Left hindlimb (tissue), 1 donor: ENCODE measurements at regions not wholly inside any gene's neighbourhood (a gene's known extent, or its start where the extent isn't known, plus 50 kb on each side); places are given as distances from the start of the nearest gene placed in this dataset.

Experiments used
- DNase-seq: peaks from one replicate; pipeline ENCODE4 v3.0.0-alpha.2; 2018

DNA sequence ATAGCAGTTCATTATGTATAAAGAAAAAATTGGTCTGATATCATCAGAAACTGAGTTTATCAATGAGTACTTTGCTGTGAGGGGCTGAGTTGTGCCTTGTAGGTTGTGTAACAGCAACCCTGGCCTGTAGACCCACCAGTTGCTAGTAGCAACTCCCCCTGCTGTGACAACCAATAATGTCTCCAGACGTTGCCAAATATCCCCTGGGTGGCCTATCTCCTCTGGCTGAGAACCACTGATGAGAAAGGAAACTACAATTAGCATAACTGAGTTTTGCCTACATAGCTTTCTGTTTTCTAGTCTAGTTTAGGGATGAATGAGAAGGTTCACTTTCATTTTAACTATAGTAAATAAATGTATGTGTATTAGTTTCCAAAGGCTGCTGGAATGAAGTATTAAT, 234.1 kb downstream of the CPE start:
- no peak for DNase-seq

DNA sequence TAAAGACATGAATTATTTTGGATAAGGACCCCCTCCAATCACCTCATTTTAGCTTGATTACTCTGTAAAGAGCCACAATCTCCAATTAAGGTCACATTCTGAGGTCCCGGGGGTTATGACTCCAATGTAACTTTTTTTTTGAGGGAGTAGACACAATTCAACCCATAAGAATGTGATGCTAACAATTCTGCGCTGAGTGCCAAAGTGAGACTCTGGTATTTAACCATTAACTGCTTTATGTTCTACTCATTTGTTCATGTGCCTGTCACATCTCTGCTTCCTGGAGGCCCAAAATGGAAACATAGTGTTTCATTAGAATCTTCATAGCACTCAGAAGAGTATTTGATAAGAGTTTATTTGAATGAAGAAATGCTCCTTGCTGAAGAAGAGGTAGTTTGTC, 234.8 kb downstream of the CPE start:
- DNase-seq: no peak

DNA sequence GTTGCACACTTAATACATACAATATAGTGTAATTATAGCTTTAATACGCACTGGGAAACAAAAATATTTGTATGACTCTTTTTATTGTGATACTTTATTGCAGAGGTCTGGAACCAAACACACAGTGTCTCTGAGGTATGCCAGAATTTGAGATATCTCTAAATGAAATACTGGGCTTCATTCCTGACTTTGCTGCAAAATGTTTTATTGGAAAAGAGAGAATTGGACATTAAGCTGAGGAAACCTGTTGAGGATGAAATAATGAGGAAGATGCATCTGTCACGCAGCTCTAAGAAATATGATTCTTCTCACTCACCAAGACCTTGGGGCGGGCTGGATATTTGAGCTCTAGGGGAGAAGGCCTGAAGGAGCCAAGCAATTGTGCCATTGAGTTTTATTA, 242.1 kb downstream of the CPE start:
- no peak for DNase-seq

DNA sequence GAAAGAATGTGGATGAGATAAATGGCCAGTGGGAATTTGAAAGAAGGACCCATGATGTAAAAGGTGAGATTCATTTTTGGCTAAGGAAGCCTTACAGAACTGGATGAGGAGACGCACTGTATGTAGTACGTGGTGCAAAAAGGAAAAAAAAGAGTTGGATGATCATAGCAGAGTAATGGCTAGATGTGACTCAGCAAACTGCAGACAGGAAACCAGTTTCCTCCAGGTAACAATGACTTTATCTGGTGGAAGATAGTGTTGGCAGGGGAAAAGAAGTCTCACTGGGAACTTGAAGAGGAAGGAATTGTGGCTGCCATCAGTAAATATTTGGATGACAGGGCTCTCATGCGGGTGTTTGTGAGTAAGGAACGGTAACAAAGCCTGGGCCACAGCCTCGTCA, 243.2 kb downstream of the CPE start:
- DNase-seq: no peak

DNA sequence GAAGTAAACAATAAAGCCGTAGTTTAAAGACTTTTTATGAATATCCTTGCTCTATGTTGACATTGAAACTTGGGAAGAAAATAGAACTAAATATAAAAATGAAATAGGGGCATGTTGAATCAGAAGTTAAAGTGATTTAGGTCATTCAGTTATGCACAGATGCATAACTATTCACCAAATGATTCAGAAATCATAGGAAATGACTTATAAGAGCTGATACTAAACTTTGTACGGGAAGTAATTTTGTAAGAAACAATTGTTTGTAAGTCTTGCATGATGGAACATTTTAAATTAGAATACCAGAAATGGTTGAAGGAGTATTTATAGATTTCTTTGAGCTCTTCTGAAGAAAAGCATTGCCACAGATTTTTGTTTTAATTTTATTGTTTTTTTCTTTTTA, 246.5 kb downstream of the CPE start:
- DNase-seq: no peak

DNA sequence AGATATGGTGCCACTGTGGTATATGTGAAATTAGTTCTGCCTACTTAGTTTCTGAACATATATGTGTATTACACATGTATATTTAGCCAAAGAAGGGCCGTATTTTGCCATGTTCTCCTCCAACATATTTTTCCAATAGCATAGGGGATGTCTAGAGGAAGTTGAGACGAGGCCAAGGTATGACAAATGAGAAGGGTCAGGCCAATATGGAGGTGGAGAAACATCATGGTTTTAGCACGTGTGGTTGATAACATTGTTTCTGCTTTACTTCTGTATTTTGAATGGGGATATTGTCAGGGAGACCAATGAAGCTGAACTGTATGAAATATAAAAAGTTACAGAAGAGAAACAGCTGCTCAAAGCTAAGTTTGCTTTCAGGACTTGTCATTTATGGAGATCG, 246.7 kb upstream of the TLL1 start:
- DNase-seq: no peak

DNA sequence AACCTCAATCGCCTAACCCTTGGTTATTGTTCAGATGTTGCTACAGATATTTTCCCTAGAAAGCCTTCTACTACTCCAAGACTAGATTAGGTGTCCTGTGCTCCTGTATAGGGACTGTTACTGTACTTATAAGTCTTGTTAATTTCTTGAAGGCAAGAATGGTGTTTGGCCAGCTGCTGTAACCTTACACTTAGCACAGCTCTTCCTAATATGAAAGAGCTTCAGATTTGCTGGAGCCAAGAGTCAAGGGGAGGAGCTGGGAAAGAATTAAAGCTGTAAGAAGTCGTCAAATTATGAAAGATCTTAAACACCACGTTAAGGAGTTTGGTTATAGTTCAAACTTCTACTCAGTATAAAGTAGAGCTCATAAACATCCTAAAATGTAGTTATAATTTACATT, 245.9 kb upstream of the TLL1 start:
- no peak for DNase-seq

DNA sequence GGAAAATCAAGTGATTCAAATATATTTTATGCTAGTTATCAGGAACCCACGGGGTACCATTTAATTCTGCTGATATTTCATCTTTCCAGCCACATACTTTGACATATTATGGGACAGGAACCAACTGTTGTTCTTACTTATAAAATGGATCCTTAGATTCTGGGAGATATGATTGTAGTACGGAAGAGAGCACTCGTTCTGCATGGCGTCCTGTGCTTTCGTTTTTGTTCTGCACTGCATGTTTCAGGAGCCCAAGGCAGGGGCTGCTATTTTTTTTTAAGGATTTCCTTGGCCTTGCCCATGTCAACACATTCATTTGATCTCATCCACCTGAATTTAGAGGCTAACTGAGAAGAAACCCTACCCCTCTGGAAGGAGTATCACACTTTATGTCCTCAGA, 245.5 kb upstream of the TLL1 start:
- no peak for DNase-seq

DNA sequence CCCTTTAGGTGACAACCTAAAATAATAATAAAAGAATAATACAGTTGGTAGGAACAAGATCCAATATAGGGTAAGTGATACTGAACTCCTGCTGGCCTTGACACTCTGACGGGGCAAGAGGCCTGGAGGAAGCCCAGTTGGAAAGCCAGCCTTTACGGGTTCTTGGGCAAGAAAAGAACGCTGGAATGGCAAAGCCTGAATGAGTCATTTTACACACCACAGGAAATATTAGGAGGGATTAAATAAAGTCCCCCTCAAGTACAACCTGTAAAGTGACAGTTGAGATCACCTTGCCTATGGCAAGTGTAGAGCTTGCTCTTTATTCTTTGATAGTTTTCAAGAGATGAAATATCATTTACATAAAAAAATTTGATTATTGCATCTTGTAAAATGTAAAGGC, 244.5 kb upstream of the TLL1 start:
- DNase-seq: no peak

DNA sequence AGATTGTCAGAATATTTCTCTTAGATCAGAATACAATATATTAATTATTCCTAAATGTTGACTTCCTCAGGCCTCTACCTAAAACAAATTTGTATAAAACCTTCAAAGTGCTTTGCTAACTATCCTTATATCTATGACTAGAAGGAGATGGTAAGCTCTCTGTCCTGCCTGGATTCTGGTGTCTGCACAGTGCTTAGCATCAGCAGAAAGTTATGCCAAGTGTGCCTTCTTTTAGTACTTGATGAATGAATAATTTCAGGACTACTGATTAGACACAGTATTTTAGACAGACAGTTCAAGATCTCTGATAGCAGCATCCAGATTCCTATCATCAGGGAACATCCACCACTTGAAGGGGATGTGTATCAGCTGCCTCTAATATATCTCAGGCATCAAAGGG, 242.4 kb upstream of the TLL1 start:
- DNase-seq: no peak

DNA sequence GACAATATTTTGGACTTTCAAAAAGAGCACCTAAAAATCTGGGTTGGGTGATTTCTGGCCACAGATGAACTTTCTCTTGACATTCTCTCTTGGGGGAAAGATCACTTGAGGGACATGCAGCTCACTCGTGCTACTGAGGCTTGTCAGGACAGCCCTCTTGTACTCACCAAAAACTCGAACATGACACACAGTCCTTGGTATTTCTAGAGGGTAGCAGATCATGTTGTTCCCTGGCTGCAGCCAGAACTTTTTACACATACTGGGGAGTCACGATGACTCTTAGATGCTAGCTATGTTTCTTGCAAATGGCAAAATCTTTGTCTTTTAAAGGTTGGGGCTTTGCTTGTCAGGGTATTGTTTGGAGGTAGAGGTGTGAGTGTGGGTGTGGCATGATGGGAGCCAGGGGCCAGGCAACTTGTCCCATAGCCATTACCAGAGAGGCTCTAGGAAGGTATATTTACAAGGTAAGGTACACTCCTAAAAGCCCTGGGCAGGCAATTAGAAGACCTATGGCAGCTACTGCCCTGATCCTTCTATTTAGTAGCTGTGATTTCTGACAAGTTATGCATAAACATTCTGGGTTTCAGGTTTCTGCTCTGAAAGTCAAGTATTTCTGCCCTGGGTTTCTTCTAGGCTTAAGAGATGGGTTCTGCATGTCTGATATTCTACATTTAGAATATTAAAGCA, 241.7 kb upstream of the TLL1 start:
- DNase-seq: no peak

DNA sequence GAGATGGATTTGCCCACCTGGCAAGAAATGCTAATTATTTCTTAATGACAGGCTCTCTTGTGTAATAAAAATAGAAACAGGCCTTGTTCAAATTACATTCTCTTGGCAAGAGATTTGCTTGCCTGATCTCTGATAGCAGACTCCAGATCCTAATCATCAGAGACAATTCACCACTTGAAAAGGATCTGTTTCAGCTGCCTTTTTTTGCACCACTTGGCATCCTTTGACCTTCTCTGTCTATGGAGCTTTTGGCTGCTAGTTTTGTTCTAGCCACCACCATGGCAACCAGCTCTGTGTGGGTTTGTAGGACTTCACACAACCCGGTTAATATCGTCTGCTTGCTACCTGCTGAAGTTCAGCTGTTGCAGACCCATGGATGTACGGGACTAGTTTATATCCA, 241.1 kb upstream of the TLL1 start:
- DNase-seq: no peak

DNA sequence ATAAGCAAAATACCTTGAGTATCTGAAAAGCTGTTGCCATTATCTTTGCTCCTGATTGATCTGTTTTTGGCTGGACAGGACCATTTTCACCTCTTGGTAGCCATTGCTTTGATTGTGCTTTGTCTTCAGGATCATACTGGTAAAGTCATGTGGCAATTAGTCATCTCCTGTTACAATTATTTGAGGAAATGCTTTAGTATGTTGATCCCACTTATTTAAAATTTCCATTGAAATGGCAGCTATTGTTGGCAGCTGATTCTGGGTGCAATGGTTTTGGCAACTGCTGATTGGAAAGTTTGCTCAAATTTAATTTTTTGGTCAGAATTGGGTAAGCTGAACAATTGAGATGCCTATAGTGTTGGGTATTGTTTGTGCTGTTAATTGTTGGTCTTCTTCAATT, 238.3 kb upstream of the TLL1 start:
- DNase-seq: no peak

DNA sequence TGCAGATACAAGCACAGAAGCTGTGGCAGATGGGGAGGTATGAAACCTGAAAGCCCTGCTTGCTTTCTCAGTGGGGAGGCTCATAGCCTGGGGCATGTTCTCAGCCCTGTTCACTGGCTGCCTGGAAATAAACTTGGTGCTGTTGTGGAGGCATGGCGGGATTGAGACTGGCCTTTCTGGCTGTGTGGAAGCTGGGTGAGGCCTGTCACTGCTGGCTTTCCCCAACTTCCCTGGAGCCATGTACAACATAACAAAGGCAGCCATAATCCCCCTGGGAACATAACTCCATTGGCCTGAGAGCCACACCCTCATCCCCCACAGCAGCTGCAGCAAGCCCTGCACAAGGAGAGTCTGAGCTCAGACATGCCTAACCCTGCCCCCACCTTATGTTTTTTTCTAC, 237.7 kb upstream of the TLL1 start:
- DNase-seq: no peak

DNA sequence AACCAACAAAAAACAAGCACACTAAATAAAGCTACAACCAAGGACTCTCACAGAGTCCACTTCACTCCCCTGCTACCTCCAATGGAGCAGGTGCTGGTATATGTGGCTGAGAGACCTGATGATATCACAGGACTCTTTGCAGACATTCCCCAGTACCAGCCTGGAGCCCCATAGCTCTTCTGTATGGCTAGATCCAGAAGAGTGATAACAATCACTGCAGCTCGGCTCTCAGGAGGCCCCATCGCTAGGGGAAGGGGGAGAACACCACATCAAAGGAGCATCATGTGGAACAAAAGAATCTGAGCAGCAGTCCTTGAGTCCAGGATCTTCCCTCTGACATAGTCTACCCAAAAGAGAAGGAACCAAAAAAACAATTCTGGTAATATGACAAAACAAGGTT, 237.1 kb upstream of the TLL1 start:
- DNase-seq: no peak

DNA sequence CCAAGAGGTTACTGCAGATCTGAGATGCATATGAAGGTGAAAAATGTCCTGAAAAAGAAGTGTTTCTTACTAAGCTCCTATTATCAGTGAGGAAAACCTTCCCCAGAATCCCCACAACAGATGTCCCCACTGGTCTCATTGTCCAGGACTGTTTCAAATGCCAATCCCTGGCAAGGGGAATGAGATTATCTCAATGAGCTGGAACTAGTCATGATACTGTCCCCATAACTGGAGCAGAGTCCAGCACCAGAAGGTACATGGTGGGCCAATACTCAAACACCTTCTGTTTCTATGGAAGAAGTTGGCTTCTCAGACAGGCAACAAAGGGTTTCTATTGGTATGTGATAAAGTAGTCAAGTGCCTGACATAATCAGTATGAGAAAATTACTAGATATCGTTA, 221.1 kb upstream of the TLL1 start:
- DNase-seq: no peak

DNA sequence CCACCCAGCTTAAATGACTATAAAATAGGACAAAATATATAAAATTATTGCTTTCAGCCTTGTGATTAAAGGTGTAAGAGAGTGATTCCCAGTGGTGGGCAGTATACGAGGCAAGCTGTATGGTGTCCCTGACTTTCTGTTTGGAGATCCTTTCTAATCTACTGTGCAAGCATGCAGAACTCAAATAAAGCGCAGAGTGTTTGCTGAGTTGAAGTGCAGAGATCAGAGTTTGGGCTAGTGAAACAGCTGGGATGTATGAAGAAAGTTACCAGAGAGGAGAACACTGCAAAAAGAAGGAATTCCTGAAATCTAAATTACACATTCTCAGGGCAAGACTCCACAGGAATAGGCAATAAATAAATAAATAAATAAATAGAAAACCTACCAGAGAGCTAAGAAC, 218.5 kb upstream of the TLL1 start:
- DNase-seq: no peak

DNA sequence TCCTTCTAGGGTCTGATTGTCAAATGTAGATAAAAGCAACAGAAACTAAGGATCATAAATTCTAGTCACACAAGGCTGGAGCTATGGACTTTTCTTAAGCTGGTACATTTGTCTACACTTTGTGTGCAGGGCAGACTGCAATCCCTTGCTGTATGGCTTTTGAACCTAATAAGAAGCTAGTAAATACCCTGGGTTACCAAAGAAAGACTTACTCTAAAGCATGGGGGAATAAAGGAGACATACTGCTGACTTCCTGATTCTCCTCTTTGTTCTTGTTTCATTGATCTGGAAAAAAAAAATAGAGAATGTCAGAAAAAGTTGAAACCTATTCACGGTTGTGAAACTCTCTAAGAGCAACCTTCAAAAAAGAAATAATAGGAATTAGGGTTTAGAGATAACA, 216.6 kb upstream of the TLL1 start:
- DNase-seq: no peak

DNA sequence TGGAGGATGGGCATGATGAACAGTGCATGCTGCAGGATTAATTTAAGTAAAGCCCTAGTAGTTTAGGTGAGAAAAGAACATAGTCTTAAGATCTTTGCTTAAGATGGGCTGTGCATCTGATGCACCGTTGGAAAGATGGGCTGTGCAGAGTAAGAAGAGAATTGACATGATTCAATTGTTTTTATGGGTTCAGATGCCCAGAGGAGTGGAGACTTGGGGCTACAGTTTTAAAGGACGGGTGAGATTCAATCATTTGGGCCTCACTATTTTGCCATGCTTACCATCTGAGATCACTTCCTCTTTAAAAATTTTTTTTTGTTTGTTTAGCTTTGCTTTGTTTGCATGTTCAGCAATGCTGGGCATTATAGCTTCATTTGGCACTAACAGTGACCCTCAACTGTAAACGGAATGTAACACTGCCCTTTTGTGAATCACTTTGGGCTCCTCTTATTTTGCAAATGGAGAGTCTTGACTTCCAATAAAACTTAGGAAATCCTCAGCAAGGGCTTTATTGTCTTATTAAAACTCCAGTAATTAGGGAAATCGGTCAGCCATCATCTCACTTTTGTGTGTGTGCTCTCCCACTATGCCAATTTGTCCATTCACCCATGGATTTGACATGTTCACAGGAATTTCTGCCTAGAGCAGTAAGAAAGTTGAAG, 216.1 kb upstream of the TLL1 start:
- no peak for DNase-seq

DNA sequence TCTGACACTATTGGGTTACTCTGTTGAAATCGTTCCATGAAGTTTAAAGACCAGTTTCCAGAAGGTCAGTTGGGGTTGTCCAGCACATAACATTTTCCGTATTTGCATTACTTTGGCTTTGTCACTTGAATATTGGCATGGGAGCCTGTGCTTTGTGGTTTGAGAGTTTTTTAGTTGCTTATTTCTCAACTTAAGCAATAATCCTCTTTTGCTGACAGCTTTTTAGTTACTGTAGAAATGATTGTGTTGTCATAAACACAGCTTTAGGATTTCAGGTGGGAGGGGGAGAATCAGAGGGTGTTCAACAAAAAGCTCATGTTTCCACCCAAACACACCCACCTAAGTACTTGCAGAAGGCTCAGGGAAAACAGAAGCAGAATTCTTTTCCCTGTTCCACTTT, 210.7 kb upstream of the TLL1 start:
- peak; percentile 41 for DNase-seq

DNA sequence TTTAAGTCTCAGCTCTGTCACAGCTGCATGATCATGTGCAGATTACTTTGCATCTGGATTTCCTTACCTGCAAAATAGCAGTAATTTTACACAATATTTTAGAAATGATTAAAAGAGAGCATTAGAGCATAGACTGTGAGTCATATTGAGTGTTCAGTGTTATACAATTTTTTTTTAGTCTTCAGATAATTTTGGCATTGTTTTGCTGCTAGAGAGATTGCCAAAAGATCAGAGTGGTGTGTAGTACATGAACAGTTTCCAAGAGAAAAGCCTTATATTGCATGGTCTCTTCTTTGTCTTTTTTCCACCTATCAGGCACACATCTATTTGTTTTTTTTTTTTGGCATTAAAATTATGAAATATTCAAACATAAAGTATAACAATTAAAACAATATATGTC, 209.6 kb upstream of the TLL1 start:
- DNase-seq: no peak

DNA sequence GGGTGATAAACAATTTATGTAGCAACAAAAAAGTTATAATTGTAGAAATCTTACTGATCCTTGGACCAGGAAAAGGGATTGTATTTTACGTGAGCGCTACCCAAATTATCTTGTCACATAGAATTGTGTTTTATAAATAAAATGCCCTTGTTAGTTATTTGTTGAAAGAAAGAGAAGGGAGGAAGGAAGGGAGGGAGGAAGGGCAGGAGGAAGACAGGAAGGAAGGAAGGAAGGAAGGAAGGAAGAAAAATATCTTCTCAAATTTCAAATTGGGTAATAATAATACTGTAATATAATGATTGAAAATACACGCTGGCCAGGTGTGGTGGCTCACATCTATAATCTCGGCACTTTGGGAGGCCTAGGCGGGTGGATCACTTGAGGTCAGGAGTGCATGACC, 206.2 kb upstream of the TLL1 start:
- DNase-seq: no peak

DNA sequence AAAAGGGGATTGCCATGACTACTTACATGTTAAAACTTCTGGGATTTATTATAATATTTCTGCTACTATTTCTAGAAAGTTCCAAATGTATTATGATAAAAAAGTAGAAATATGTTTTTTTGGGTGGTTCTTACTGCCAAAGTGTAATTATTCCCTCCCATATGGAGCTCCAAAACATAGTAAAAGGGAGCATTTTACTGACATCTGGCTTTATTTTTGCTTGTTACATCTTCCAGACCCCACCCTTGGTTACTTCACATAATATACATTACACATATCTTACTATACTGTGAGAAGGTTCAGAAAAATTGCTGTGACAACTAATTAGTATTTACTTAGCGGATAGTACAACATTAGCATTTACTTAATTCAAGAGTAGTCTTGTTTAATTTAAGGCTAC, 205.1 kb upstream of the TLL1 start:
- DNase-seq: no peak

DNA sequence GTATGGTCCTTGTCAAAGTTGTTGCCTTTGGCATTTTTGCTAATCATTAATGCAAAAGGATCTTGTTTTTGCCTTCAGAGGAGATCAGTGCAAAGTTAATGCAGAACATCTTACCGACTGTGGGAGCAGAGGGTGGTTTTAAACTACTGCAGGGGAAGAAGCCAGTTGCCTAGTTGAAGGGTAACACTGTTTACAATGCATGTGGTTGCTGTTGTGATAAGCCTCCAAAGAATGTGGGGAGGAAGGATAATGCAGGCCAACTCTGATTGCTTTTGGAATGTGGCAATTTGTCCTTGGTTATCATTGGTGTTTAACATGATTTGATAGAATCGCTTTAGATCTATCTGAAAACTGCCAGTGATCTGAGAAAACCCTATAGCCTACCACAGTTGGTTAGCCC, 204.3 kb upstream of the TLL1 start:
- no peak for DNase-seq

DNA sequence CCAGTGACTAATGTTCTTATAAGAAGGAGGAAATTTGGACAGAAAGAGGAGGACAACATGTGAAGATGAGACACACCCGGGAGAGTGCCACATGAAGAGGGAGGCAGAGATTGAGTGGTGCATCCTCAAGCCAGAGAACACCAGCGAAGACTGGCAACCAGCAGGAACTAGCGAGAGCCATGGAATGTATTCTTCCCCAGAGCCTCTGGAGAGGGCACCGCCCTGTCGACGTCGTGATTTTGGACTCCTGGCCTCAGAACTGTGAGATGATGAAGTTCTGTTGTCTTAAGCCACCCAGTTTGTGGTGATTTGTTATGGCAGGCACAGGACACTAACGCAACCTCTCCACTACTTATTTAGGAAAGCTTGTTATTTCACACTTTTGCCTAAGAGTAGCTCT, 196.0 kb upstream of the TLL1 start:
- DNase-seq: no peak
